SU-DHL-6 (cell line): ENCODE measurements at regions not wholly inside any gene's neighbourhood (a gene's known extent, or its start where the extent isn't known, plus 50 kb on each side); places are given as distances from the start of the nearest gene placed in this dataset.

Experiments
- CTCF ChIP-seq: fragments of 200-600 bp; sonication (generic); IDR thresholded peaks from one replicate; pipeline ENCODE4 v1.5.1; 2017; ENCODE audit warnings: antibody characterized with exemption, mild to moderate bottlenecking, low read length, moderate library complexity; ENCODE audit not compliant: insufficient read depth, poor library complexity, severe bottlenecking
- EZH2phosphoT487 ChIP-seq: fragments of 200-600 bp; sonication (generic), shearing (Covaris generic); conservative IDR thresholded peaks from 2 replicates; pipeline ENCODE4 v1.6.1; 2018; ENCODE audit warnings: mild to moderate bottlenecking, antibody characterized with exemption, low read length, moderate library complexity, mixed read lengths

GRCh38 chr6:153804755-153805330 lies 234.2 kb upstream of the OPRM1 start:
- no peak for TF ChIP-seq CTCF
- no peak for TF ChIP-seq EZH2phosphoT487
